ENCODE measurements at regions not wholly inside any gene's neighbourhood (a gene's known extent, or its start where the extent isn't known, plus 50 kb on each side); places are given as distances from the start of the nearest gene placed in this dataset.
A peak's percentile ranks its signal among the peaks of the same experiment; 100 is the strongest.

DNA sequence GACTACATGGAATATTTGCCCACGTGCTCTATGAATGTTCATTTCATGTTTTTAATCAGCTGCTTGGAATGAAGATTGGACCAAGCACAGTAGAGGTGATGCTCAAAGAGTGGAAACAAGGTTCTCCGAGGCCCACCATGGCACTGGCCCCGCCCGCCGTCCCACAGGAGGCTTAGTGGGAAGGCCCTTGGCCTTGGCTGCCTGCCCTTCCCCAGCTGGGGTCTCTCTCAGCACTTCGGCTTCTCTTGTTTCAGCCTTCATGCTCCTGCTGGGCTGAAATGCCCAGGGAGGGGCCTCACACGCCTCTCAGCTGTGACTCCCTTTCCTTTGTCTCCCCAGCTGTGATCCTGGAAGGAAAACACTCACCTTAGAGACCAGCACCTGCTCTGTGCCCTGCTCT, 833.2 kb downstream of the GALR1 start:
- DNase-seq = peak in 1 of 10 donors; percentile 69
- intact Hi-C loops (cut with DNase I) = no loop called here

DNA sequence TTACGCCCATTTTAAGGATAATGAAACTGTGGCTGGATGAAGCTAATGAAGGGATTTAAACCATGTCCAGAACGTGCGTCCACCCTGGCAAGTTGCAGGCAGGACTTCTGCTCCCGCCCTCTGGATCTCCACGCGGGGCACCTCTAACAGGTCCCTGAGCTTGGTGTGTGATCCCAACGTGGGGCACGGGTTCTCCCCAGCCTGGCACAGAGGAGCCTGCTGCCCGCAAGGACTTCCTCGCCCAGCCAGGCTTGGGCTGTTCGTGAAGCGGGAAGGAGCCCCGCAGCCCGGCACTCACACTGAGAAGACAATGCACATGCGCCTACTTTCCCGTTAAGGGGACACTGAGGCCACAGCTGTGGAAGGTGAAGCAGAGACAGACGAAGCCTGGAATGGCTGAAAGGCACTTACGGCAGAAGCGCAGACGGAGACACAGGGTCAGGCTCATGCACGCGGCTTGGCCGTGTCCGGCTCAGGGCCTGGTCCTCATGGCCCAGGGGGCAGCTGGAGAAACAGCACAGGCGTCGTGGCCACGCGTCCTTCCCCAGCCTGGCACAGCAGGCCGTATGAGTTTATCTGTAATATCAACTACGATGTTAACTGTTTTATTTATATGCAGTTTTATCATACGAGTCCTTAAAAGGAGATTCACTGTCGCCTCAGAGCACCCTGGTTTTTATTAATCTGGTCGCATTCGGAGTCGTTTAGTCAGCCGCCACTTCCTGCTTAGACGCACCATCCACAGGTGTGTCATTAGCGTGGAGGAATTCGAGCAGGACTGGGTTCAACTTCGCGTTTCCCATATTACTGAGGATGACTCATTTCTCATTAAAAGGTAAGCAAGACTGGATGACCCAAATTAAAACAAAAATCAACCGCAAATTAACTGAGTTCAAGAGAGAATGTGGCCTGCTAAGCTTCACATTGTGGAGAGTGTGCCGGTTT, 835.9 kb downstream of the GALR1 start:
- intact Hi-C loops (cut with DNase I) = no loop called here

DNA sequence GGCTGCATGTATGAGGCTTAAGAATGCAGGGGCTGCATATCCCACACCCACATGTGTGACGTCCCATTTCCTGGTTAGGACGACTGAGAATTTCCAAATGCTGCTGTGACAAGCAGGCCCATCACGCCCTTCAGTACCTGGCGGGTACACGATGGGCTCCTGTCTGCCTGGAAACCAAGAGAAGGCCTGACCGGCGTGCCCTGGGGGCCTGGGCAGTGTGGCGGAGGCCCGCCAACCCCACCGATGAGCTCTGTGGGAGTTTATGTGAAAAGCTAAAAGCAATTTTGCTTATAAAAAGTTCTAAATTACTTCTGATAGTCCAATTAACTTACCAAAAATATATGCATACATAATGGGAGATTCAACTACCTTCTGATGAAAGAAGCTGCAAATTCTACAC, 837.3 kb downstream of the GALR1 start:
- intact Hi-C loops (cut with DNase I) = no loop called here
- DNase-seq = no peak

More for the DNA sequence above, 835.9 kb downstream of the GALR1 start:
- DNase-seq = peak in 1 of 10 donors; percentile 76

DNA sequence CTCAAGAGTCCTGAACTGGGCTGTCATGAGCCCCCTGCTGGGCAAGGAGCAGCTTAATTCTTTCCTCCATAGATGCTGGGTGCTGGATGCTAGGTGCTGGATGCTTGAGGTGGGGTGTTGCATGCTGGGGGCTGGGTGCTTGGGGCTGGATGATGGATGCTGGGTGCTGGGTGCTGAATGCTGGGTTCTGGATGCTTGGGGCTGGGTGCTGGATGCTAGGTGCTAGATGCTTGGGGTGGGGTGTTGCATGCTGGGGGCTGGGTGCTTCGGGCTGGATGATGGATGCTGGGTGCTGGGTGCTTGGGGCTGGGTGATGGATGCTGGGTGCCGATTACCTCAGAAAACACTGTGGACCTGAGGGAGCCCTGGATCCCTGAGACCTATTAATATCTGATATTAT, 837.7 kb downstream of the GALR1 start:
- no peak for DNase-seq
- intact Hi-C loops (cut with DNase I) = no loop called here

DNA sequence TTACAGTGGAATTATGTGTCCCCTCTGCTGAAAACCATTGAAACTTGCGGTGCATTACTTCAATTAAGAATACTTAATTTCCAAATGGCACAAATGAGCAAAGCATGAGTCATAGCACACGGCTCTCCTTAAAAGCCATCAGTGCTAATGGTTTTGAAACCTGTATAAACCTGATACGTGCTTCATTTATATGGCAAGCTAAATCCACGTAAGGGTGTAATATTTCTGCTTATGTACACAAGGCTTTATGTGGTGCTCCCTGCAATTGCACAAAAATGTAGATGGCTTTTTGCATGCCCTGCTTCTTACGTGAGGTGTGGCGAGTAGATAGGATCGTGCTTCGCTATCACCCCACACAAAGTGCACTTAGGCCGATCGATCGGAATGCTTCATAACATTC, 840.9 kb downstream of the GALR1 start:
- intact Hi-C loops (cut with DNase I) = no loop called here
- DNase-seq = no peak

DNA sequence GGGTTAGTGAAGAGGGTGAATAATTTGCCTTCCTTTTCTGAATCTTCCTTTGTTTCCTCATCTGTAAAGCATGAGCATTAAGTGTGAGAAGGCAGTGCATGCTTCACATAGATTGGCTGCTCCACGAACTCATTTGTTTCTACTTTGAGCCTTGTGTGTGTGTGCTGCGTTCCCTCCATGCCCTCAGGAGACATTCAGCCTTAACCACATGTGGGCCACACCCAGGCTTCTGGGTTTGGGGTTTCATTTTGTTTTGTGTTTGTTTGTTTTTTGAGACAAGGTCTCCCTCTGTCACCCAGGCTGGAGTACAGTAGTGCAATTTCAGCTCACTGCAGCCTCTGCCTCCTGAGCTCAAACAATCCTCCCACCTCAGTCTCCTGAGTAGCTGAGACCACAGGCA, 843.3 kb downstream of the GALR1 start:
- intact Hi-C loops (cut with DNase I) = no loop called here
- DNase-seq = no peak

DNA sequence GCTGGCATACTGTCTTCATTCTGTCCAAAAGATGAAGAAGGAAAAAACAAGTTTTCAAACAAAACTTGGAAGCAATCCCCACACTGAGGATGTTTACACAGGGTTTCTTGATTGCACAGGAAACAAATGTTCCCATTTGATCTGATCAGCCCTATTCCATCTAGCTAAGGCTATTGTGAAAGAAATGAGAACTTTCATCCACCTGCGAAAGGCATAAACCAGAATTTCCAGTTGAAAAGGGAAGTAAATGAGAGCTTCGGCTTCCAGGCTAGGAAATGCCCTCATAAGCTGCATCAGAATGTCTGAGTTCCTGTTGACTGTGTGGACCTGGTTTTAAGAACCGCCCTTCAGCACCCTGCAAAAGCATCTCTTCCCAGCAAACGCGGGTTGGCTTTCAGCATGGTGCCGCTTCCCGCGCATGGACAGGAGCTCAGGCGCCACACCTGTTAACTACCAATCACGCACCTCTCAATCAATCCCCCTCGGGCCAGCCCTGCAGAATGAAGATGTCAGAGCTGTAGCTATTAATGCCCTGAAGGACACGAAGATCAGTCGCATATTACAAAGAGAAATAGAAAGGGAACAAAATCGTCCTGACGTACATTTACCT, 850.4 kb downstream of the GALR1 start:
- intact Hi-C loops (cut with DNase I) = no loop called here
- DNase-seq = peak in 1 of 10 donors; percentile 72

DNA sequence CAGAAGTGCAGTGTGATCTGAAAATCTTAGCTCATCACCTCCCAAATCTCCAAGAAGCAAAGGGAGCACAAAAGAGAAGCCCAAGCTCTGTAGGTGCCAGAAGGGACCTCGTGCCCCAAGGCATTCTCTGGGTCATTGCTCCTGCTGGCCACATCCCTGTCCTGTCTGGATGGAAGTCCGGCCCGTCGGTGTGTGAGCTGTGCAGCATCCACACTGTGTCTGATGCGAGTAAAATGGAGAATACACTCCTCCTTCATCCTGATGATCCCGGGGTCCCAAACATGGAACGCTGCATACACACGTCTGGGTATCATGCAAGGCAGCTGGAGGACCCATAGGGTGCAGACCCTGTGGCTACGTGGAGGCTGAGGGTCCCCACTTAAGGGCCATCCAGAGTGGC, 851.4 kb downstream of the GALR1 start:
- DNase-seq = no peak
- intact Hi-C loops (cut with DNase I) = no loop called here

DNA sequence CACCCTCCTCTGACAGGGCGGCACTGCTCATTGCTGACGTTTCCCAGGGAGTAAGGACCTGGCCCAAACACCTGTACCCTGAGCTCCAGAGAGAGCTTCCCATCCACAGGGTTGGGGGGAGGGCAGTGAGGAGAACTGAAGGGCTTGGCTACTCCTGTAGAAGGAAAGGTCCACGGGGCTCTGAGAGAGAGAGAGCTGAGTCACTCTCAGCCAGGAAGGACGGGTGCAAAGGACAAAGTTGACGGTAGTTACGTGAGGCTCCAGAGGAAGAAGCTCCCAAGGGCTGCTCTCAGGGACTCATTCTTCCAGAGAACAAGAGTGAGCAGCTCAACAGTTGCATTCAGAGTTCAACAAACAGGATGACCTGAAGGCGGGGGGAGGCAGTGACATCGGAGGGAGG, 852.5 kb downstream of the GALR1 start:
- intact Hi-C loops (cut with DNase I) = no loop called here
- no peak for DNase-seq

DNA sequence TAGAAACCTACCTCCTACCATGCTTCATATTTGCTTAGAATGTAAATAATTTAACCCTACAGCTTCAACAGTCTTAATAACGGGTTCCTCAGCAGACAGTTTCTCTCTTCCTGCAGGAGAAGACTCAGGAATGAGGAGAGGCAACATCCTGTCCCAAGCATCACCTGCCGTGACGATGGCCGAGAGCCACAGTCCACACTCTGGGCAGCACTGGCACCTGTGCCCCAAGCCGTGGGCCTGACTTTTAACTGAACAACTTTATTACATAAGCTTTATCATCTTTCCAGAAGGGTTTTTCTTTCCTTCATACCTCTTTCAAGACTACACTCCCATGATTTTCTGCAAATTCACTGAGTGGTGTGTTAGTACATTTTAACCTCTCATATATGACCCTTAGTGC, 856.0 kb downstream of the GALR1 start:
- intact Hi-C loops (cut with DNase I) = no loop called here
- DNase-seq = no peak

DNA sequence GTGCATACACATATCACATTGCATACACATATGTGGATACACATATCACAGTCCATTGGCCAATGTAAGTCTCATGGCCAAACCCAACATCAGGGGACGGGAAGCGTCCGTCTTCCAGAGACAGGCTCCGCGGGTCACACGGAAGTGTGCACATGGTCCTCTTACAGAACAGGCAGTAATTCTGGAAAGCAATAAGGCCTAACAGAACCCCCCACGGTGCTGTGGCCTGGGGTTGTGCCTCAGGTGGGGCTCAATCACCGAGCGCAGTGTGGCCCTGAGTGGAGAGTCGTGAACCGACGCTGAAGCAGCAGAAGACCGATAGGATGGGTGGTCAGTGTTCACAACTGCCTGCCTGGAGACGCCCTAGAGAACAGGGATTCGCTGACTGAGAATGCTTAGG, 857.3 kb downstream of the GALR1 start:
- DNase-seq = peak in 1 of 10 donors; percentile 67
- intact Hi-C loops (cut with DNase I) = no loop called here

DNA sequence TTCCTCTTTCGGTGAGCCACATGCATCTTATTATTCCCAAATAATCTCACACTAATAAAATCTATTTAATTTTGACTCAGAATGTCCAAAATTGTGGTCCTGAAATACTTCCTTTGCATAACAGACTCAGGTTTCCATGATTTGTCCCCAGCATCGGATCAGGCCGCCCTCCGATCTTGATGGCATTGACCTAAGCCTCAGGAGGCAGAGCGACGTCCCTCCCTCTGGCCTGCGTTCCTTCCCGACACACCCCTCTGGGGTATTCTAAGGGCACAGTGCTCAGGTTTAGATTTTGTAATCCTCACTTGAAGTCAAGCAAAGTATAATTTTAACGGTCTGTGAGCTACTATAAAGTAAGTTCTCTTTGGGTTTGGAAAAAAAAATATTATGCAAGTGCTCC, 857.7 kb downstream of the GALR1 start:
- intact Hi-C loops (cut with DNase I) = no loop called here
- DNase-seq = no peak

DNA sequence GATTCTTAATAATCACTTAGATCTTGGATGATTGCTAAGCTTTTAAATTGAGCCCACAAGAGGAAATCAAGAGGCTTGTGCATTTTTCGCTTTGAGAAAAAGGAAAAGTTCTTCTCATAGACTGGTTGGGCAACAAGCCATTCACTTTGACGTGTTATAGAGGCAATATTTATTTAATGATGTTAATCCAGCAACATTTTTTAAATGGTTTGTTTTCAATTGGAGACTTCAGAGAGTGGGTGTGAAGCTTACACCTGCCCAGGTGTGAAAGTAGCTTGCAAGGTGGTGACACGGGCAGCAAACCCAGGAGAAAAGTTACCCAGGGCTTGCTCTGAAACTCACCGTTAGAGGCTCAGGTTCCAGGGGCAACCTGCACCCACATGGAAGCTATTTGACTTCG, 858.9 kb downstream of the GALR1 start:
- intact Hi-C loops (cut with DNase I) = no loop called here
- no peak for DNase-seq

DNA sequence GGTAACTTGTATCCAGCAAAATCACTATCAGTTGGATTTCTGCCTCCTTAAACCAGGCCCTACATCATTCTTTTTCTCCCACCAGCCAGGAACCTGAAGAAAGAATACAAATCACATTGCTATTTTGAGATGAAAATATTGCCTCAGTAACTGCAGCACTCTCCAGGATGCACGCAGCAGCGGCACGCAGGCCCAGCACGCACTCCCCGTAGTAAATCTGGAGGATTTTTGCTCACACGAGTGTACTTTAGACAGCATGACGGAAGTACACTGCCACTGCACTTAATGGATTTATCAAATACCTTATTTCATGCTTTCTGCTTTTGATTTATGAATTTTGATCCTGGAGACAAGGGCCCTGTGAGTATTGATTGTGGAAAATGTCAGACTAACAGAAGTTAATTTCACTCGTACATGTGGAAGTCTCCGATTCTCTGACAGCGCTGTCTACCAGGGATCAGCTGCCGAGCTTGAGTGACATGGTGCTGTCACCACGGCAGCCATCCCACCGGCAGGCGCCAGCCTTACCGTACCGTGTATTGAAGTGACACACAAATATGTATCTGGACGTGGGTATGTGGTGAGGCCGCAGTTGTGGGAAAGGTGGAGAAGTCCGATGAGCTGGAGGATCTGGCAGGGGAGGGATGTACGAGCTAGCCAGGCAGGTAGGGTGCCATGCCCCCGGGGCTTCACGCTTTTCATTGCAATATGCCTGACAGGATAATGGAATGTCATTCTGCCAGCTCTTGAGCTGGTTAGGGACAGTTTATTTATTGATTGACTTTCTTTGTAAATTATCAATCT, 863.7 kb downstream of the GALR1 start:
- peak in 1 of 10 donors; percentile 78 for DNase-seq
- intact Hi-C loops (cut with DNase I) = no loop called here

DNA sequence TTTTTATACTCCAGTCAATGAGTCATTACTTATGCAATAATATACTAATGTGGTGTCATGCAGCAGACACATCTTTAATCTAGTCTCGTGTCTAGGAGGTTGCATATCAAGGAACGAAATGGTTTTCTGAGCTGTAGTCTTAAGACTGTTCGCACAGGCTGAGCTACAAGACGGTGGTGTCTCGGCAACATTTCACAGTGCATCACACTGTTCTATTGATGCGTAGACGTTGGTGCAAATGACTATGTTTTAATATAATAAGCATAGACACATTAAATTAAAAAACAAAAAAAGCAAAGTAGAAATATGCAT, 864.2 kb downstream of the GALR1 start:
- intact Hi-C loops (cut with DNase I) = no loop called here
- no peak for DNase-seq

DNA sequence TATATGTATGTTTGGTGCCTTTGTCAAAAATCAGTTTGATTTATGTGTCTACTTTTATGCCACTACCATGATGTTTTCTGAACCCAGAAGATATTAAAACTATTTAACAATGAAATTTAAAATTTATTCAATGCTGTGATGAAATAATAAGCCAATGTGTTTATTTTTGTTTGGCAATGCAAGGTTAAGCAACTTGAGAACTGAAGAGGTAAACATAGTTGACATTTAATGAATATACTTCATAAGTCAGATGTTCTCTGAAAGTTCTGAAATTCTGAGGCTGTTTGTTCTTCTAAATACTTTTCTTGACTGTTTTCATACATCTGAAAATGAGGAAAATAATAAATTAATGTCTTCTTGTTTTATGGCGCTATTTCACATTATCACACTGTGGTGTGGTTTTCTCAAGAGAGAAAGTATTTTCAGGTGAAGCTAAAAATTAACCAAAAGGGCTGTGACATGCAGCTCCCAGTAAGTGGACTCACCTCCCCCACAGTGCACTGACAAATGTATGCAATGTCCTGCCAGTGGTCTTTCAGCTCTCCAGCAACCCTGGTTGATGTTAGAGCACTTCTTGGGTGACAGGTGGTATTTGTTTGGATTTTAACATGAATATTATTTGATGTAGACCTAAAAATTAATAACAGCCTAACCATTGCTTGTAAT, 863.6 kb upstream of the SALL3 start:
- intact Hi-C loops (cut with DNase I) = no loop called here
- DNase-seq = no peak

DNA sequence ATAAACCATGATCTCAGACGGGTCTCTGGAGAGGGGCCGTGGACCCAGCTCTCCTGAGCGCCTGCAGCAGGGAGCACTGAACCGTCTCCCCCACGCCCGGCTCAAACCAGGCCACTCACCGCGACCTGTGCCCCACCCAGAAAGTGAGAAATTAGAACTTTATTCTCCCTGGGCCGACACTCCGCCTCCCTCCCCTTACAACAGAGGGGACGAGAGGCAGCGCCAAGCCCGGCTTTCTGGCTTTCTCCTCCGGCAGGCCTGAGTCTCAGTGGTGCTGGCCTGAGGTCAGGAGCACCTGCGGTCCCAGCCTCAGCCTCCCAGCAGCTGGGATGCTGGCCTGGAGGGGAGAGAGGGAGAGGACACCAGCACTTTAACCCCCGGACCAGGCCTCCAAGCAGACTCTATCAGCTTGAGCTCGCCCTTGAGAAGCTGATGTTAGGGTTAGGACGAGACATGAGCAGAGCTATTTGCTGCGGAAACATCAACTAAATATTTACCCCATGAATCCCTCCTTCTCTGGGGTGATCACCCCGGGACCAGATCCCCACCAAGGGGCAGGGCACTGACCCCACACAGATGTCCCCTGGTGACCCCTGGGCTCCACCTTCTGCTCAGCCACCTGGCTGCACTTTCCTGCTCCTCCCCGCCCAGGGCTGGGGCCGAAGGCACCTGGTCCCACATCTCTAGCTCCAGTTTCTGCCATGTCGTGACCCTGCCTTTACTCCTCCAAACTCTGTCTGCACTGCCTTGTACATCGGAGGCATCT, 856.3 kb upstream of the SALL3 start:
- DNase-seq = peak in 1 of 10 donors; percentile 60
- intact Hi-C loops (cut with DNase I) = no loop called here

DNA sequence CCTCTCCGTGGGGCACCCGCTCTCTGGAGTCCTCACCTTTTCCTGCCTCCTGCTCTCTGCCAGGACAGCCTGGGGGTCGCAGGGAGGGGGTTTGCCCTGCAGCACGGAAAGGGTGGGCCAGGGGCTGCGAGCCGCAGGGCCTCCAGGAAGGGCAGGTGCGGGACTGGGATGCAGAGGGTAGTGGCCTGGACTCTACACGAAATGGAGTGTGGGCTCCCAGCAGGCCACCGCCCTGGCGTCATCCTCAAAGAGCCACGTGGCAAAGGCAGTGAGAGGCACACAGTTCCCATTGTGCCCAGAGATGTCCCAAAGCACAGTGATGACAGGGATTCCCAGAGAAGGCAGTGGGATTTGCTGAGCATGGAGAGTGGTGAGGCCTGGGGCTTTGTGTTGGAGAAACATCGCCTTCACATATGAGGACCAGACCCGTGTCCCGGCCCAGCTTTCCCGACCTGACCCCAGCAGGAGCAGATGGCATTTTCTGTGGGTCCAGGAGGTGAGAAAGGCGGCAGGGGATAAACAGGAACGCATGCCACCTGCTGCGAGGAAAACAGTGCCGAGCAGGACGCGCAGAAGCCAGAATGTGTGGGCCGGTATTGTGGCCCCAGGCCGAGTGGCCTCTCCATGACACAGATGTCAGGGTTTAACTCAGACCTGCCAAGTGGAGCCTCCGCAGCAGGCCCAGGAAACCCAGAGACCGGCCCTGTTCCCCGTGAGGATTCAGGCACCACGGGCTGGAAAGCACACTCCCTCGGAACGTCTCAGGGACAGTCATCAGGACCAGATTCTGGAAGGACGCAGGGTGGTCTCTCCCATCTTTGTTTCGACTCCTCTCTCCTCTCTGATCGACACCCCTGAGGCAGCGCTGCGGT, 855.5 kb upstream of the SALL3 start:
- peak in 1 of 10 donors; percentile 71 for DNase-seq
- intact Hi-C loops (cut with DNase I) = no loop called here

All from posterior cingulate gyrus (tissue), 11 donors.